Left colon (tissue), 2 donors: ENCODE measurements at regions not wholly inside any gene's neighbourhood (a gene's known extent, or its start where the extent isn't known, plus 50 kb on each side); places are given as distances from the start of the nearest gene placed in this dataset.

Experiments used
- ATAC-seq: fragments of 200-7000 bp; cut with Tn5 transposase; one replicate; pipeline ENCODE4 v1.9.1; 2020; ENCODE audit warnings: mild to moderate bottlenecking, moderate library complexity
- DNase-seq, 2 donors: peaks; one replicate each; pipeline ENCODE4 v3.0.0-alpha.2; 2020
- intact Hi-C, 2 donors: fragments of 100-400 bp; cut with DNase I in 1 of 2; cut with micrococcal nuclease in 1 of 2; formaldehyde crosslinking; loops; one replicate each; pipeline versions ENCODE4 v1.11.2 to v1.14.0; 2022; cut with DNase I, micrococcal nuclease
- donor health status: DM: no; HTN: no; CAD: no.
- donor health status: DM: yes; HTN: yes; CAD: no.

DNA sequence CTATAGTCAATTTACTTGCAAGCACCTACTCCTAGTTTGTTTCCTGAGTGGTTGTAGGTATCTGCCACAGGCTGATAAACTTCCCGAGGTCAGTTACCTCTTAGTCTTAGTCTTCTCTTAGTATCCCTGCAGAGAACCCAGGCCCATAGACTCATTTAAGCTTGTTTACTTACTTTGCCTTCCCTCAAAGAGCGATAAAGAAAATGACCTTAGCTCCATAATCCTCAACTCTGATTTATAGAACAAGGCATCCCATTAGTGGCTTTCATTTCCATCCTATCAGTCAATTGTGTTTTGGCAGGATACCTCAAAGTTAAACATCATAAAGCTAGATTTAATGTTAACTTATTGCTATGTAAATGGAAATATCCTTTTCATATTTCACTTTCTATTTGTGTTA is 119.7 kb downstream of the UCHL5 start:
- ATAC-seq (peak; percentile 96), DNase-seq (no peak)
- intact Hi-C loops, result no loop called here

- no peak for DNase-seq
- ATAC-seq, result no peak
- intact Hi-C loops, result no loop called here
These were observed 118.5 kb downstream of the UCHL5 start for GRCh38 chr1:192940658-192941057.

GRCh38 chr1:192941722-192942411 is 117.3 kb downstream of the UCHL5 start:
- no peak for ATAC-seq
- intact Hi-C loops, result no loop called here
- DNase-seq, result no peak

DNA sequence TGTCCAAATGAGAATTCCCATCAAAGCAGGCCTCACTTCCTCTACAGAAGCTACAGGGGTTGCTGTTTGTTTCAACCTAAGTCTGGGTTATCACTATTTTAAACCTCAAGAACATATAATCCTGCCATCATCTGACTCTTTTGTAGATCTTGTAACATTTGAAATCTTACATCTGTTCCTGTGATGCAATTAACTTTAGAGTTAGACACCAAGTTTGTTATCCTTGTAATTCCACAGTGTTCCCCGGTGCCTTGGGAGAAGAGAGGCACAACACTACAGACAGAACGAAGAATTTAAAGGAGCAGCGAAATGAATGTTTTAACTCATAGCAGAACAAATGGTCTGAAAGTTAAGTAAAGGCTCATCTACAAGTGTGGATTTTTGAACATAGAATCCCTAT is 116.1 kb downstream of the UCHL5 start:
- DNase-seq (no peak), ATAC-seq (no peak)
- intact Hi-C loops, result no loop called here

- no peak for ATAC-seq
- DNase-seq, result no peak
- intact Hi-C loops, result no loop called here
These were observed 115.6 kb downstream of the UCHL5 start for GRCh38 chr1:192943522-192943921.

- DNase-seq (no peak), ATAC-seq (no peak)
- intact Hi-C loops, result no loop called here
These were observed 113.6 kb downstream of the UCHL5 start for GRCh38 chr1:192945390-192946130.

GRCh38 chr1:192949783-192950182 is 109.4 kb downstream of the UCHL5 start:
- DNase-seq, result no peak
- no peak for ATAC-seq
- intact Hi-C loops, result no loop called here

- intact Hi-C loops, result no loop called here
- DNase-seq (no peak), ATAC-seq (no peak)
These were observed 108.2 kb downstream of the UCHL5 start for GRCh38 chr1:192950926-192951325.

GRCh38 chr1:192951691-192952460 is 107.3 kb downstream of the UCHL5 start:
- DNase-seq (peak in 1 of 2 donors; percentile 30), ATAC-seq (peak; percentile 30)
- intact Hi-C loops, result no loop called here

GRCh38 chr1:192952646-192953045 is 106.5 kb downstream of the UCHL5 start:
- DNase-seq (no peak), ATAC-seq (no peak)
- intact Hi-C loops, result no loop called here

GRCh38 chr1:192954705-192955265 is 104.4 kb downstream of the UCHL5 start:
- ATAC-seq, result no peak
- no peak for DNase-seq
- intact Hi-C loops, result no loop called here

DNA sequence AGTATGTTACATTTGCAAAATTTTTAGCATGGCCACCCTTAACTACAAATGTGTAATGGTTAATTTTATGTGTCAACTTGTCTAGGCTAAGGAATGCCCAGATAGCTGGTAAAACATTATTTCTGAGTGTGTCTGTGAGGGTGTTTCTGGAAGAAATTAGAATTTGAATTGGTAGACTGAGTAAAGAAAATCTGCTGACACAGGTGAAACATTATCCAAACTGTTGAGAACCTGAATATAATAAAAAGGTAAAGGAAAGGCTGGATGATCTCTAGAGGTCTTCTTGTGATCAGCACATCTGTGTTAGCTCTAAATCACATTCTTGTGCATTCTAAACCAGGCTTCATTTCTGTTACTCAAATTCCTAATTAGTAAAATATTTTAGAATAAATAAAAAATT is 100.8 kb downstream of the UCHL5 start:
- no peak for DNase-seq
- intact Hi-C loops, result no loop called here
- ATAC-seq, result no peak

GRCh38 chr1:192958871-192959270 is 100.3 kb downstream of the UCHL5 start:
- ATAC-seq (no peak), DNase-seq (no peak)
- intact Hi-C loops, result no loop called here

DNA sequence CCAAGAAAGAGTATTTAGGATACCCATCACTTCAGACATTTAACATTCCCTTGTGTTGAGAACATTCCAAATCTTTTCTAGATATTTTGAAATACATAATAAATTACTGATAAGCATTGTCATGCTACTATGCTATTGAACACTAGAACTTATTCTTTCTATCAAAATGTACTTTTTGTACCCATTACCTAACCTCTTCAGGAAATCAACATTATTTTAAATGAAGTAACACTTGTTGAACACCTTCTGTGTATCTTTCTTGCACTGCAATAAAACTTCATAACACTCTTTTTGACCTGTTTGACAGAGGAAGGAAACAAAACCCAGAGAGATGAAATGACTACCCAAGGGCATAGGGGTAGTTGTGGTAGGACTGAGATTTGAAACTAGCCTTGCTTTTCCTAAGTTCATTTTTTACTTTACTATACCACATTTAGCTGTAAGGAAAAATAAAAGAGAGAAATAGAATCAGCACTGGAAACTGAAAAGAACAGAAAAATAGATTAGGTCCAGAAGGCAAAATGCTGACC is 99.4 kb downstream of the UCHL5 start:
- intact Hi-C loops, result no loop called here
- DNase-seq, result no peak
- ATAC-seq, result no peak
